WTC11 (cell line): ENCODE measurements at regions not wholly inside any gene's neighbourhood (a gene's known extent, or its start where the extent isn't known, plus 50 kb on each side); places are given as distances from the start of the nearest gene placed in this dataset.

Source experiments
- ATAC-seq: fragments of 200-7000 bp; cut with Tn5 transposase; 2 replicates; pipeline ENCODE4 v1.10.0; 2021; ENCODE audit warnings: mild to moderate bottlenecking, moderate library complexity
- CTCF ChIA-PET: fragments of 300-600 bp; sonication (Branson Sonifier 250); formaldehyde crosslinking; loops from one replicate; lab custom pipeline; 2021; ENCODE audit warnings: antibody characterized with exemption; lab: Charles Lee
- POLR2A ChIA-PET: fragments of 350-600 bp; sonication (Branson Sonifier 250); formaldehyde crosslinking; loops from one replicate; lab custom pipeline; 2021; ENCODE audit warnings: antibody characterized with exemption; lab: Charles Lee
- DNase-seq: peaks from one replicate; pipeline ENCODE4 v3.0.0; 2021; ENCODE audit warnings: low spot score
- H3K27ac Mint-ChIP-seq: 2 replicates; pipeline ENCODE4 v1.8.0; 2021; ENCODE audit warnings: mixed read lengths
- H3K27me3 Mint-ChIP-seq: 2 replicates; pipeline ENCODE4 v1.8.0; 2021; ENCODE audit warnings: low read depth, mild to moderate bottlenecking, moderate library complexity, mixed read lengths
- H3K36me3 Mint-ChIP-seq: 2 replicates; pipeline ENCODE4 v1.8.0; 2021; ENCODE audit warnings: mixed read lengths
- H3K4me1 Mint-ChIP-seq: 2 replicates; pipeline ENCODE4 v1.8.0; 2022; ENCODE audit warnings: mixed read lengths
- H3K4me3 Mint-ChIP-seq: 2 replicates; pipeline ENCODE4 v1.8.0; 2021; ENCODE audit warnings: mild to moderate bottlenecking, moderate library complexity, mixed read lengths
- H3K9me3 Mint-ChIP-seq: 2 replicates; pipeline ENCODE4 v1.8.0; 2021; ENCODE audit warnings: mixed read lengths
- AFF4 ChIP-seq: sonication (generic); formaldehyde crosslinking; IDR thresholded peaks from 2 replicates; pipeline ENCODE4 v1.8.1; 2023; ENCODE audit warnings: mild to moderate bottlenecking, missing genetic modification reagents, borderline replicate concordance
- ARID4B ChIP-seq: sonication (generic); formaldehyde crosslinking; IDR thresholded peaks from 2 replicates; pipeline ENCODE4 v1.8.0; 2023; ENCODE audit warnings: missing genetic modification reagents, mild to moderate bottlenecking, borderline replicate concordance
- ELF4 ChIP-seq: sonication (generic); formaldehyde crosslinking; IDR thresholded peaks from 2 replicates; pipeline ENCODE4 v1.8.1; 2022; ENCODE audit warnings: low read depth, mild to moderate bottlenecking, moderate library complexity, missing genetic modification reagents
- ESRRA ChIP-seq: sonication (generic); formaldehyde crosslinking; IDR thresholded peaks from 2 replicates; pipeline ENCODE4 v1.8.1; 2022; ENCODE audit warnings: mild to moderate bottlenecking, missing genetic modification reagents, borderline replicate concordance
- ETV6 ChIP-seq: sonication (generic); formaldehyde crosslinking; IDR thresholded peaks from 2 replicates; pipeline ENCODE4 v1.8.1; 2022; ENCODE audit warnings: mild to moderate bottlenecking, missing genetic modification reagents
- FOXJ3 ChIP-seq: sonication (generic); formaldehyde crosslinking; IDR thresholded peaks from 2 replicates; pipeline ENCODE4 v1.9.0; 2021; ENCODE audit warnings: missing genetic modification reagents, mild to moderate bottlenecking, borderline replicate concordance
- GRHL2 ChIP-seq: fragments of 250-450 bp; sonication (Bioruptor Pico); IDR thresholded peaks from 2 replicates; pipeline ENCODE4 v1.8.0; 2022; ENCODE audit warnings: mild to moderate bottlenecking, moderate library complexity; ENCODE audit not compliant: insufficient replicate concordance, severe bottlenecking
- HMGA2 ChIP-seq: fragments of 250-450 bp; sonication (Bioruptor Pico); IDR thresholded peaks from 2 replicates; pipeline ENCODE4 v1.4.0; 2021; ENCODE audit warnings: mild to moderate bottlenecking, moderate library complexity
- MXD4 ChIP-seq: fragments of 250-450 bp; sonication (Bioruptor Pico); IDR thresholded peaks from 2 replicates; pipeline ENCODE4 v1.8.0; 2021; ENCODE audit warnings: mild to moderate bottlenecking, moderate library complexity, borderline replicate concordance
- NFE2L1 ChIP-seq: sonication (generic); formaldehyde crosslinking; IDR thresholded peaks from 2 replicates; pipeline ENCODE4 v1.8.1; 2023; ENCODE audit warnings: missing genetic modification reagents
- RELA ChIP-seq: sonication (generic); formaldehyde crosslinking; IDR thresholded peaks from 2 replicates; pipeline ENCODE4 v1.8.1; 2022; ENCODE audit warnings: missing genetic modification reagents, mild to moderate bottlenecking, borderline replicate concordance
- SMAD3 ChIP-seq: sonication (generic); formaldehyde crosslinking; IDR thresholded peaks from 2 replicates; pipeline ENCODE4 v1.8.0; 2022; ENCODE audit warnings: missing genetic modification reagents, mild to moderate bottlenecking, borderline replicate concordance
- SMAD4 ChIP-seq: sonication (generic); formaldehyde crosslinking; IDR thresholded peaks from 2 replicates; pipeline ENCODE4 v1.8.0; 2022; ENCODE audit warnings: mild to moderate bottlenecking, missing genetic modification reagents
- TEAD1 ChIP-seq: sonication (generic); formaldehyde crosslinking; IDR thresholded peaks from 2 replicates; pipeline ENCODE4 v1.8.0; 2022; ENCODE audit warnings: mild to moderate bottlenecking, missing genetic modification reagents
- TP53 ChIP-seq: sonication (generic); formaldehyde crosslinking; IDR thresholded peaks from 2 replicates; pipeline ENCODE4 v1.8.1; 2023; ENCODE audit warnings: mild to moderate bottlenecking, missing genetic modification reagents
- USF1 ChIP-seq: sonication (generic); formaldehyde crosslinking; IDR thresholded peaks from 2 replicates; pipeline ENCODE4 v1.8.0; 2022; ENCODE audit warnings: mild to moderate bottlenecking, missing genetic modification reagents
- ZBTB43 ChIP-seq: sonication (generic); formaldehyde crosslinking; IDR thresholded peaks from 2 replicates; pipeline ENCODE4 v1.8.1; 2023; ENCODE audit warnings: mild to moderate bottlenecking, missing genetic modification reagents
- ZNF263 ChIP-seq: sonication (generic); formaldehyde crosslinking; IDR thresholded peaks from 2 replicates; pipeline ENCODE4 v1.8.1; 2022; ENCODE audit warnings: low read depth, mild to moderate bottlenecking, moderate library complexity, missing genetic modification reagents
- ZNF281 ChIP-seq: sonication (generic); formaldehyde crosslinking; IDR thresholded peaks from 2 replicates; pipeline ENCODE4 v1.8.0; 2023; ENCODE audit warnings: mild to moderate bottlenecking, missing genetic modification reagents
- ZNF512 ChIP-seq: sonication (generic); formaldehyde crosslinking; IDR thresholded peaks from 2 replicates; pipeline ENCODE4 v1.8.1; 2022; ENCODE audit warnings: missing genetic modification reagents, borderline replicate concordance

- TF ChIP-seq ARID4B (CRISPR knock-in tag) (no peak), HMGA2 (CRISPR knock-in tag) (no peak), ZBTB43 (no peak), SMAD4 (no peak), RELA (CRISPR knock-in tag) (no peak), SMAD3 (CRISPR knock-in tag) (no peak), TEAD1 (CRISPR knock-in tag) (no peak), GRHL2 (no peak), USF1 (CRISPR knock-in tag) (no peak)
- ChIA-PET POLR2A (no interaction called here), CTCF (no interaction called here)
- H3K36me3 Mint-ChIP-seq = no peaks in the 10 kb centered on the region
- peaks cover 83% of the 10 kb centered on the region for H3K4me1 Mint-ChIP-seq
- H3K9me3 Mint-ChIP-seq = no peaks in the 10 kb centered on the region
- peak; percentile 21 for DNase-seq
- H3K27ac Mint-ChIP-seq = peak overlapping the region; percentile 100
- no peak overlapping the region for H3K4me3 Mint-ChIP-seq
- no peak for ATAC-seq
- no peaks in the 10 kb centered on the region for H3K27me3 Mint-ChIP-seq
Measured at GRCh38 chr19:31421856-31422255, 72.6 kb upstream of the TSHZ3 start.

GRCh38 chr19:31423896-31424295 lies 74.7 kb upstream of the TSHZ3 start:
- ChIA-PET POLR2A (no interaction called here), CTCF (no interaction called here)
- peaks cover 63% of the 10 kb centered on the region for H3K4me1 Mint-ChIP-seq
- ATAC-seq = no peak
- no peak for DNase-seq
- H3K27me3 Mint-ChIP-seq = no peaks in the 10 kb centered on the region
- no peak overlapping the region for H3K27ac Mint-ChIP-seq
- H3K4me3 Mint-ChIP-seq = no peak overlapping the region
- H3K9me3 Mint-ChIP-seq = 0 out of 2 replicates have a peak, but pooled peaks cover 4% of the 10 kb centered on the region
- H3K36me3 Mint-ChIP-seq = no peaks in the 10 kb centered on the region
- TF ChIP-seq ZNF263 (CRISPR knock-in tag) = no peak
- TF ChIP-seq AFF4 (CRISPR knock-in tag) = no peak
- no peak for TF ChIP-seq NFE2L1 (CRISPR knock-in tag)
- TF ChIP-seq ETV6 (CRISPR knock-in tag) = no peak
- no peak for TF ChIP-seq ELF4 (CRISPR knock-in tag)
- TF ChIP-seq SMAD4 = no peak
- TF ChIP-seq ZBTB43 = no peak
- TF ChIP-seq ESRRA (CRISPR knock-in tag) = no peak
- no peak for TF ChIP-seq ZNF281 (CRISPR knock-in tag)
- no peak for TF ChIP-seq MXD4
- TF ChIP-seq TP53 (CRISPR knock-in tag) = no peak
- no peak for TF ChIP-seq ZNF512 (CRISPR knock-in tag)
- TF ChIP-seq FOXJ3 = no peak
